Trophoblast cell (in vitro differentiated cells and primary cell): ENCODE measurements at regions not wholly inside any gene's neighbourhood (a gene's known extent, or its start where the extent isn't known, plus 50 kb on each side); places are given as distances from the start of the nearest gene placed in this dataset.

Experiments used
- DNase-seq, 2 donors: peaks; one replicate each; pipeline ENCODE4 v3.0.0-alpha.2; 2016
- H2AFZ ChIP-seq: 2 replicates; pipeline ENCODE4 v1.6.1; 2013; ENCODE audit warnings: low read length, moderate library complexity, mild to moderate bottlenecking; ENCODE audit not compliant: insufficient read depth, poor library complexity
- H2AK5ac ChIP-seq: 2 replicates; pipeline ENCODE4 v1.6.1; 2013; ENCODE audit warnings: mild to moderate bottlenecking, low read length
- H2BK120ac ChIP-seq: 2 replicates; pipeline ENCODE4 v1.6.1; 2013; ENCODE audit warnings: low read length, mild to moderate bottlenecking, moderate library complexity; ENCODE audit not compliant: insufficient read depth, poor library complexity
- H2BK12ac ChIP-seq: 2 replicates; pipeline ENCODE4 v1.6.1; 2013; ENCODE audit warnings: mild to moderate bottlenecking, low read length, moderate library complexity
- H2BK5ac ChIP-seq: 2 replicates; pipeline ENCODE4 v1.6.1; 2013; ENCODE audit warnings: low read length, low read depth, moderate library complexity, mild to moderate bottlenecking; ENCODE audit not compliant: poor library complexity
- H3K14ac ChIP-seq: 2 replicates; pipeline ENCODE4 v1.6.1; 2013; ENCODE audit warnings: mild to moderate bottlenecking, low read length
- H3K18ac ChIP-seq: 2 replicates; pipeline ENCODE4 v1.6.1; 2013; ENCODE audit warnings: mild to moderate bottlenecking, low read length
- H3K23ac ChIP-seq: 2 replicates; pipeline ENCODE4 v1.6.1; 2013; ENCODE audit warnings: low read length
- H3K27ac ChIP-seq: 2 replicates; pipeline ENCODE4 v1.5.1; 2013; ENCODE audit warnings: low read depth, mild to moderate bottlenecking, inconsistent platforms, low read length, moderate library complexity
- H3K27me3 ChIP-seq: 2 replicates; pipeline ENCODE4 v1.6.1; 2013; ENCODE audit warnings: inconsistent platforms, mild to moderate bottlenecking, low read length, moderate library complexity; ENCODE audit not compliant: insufficient read depth
- H3K36me3 ChIP-seq, 2 experiments: 1 replicate in 1 of 2; 2 replicates in 1 of 2; pipeline ENCODE4 v1.6.1; 2013; ENCODE audit warnings: low read length in 2 of 2, mild to moderate bottlenecking in 2 of 2, moderate library complexity in 1 of 2; ENCODE audit not compliant: insufficient read depth in 2 of 2, control insufficient read depth in 1 of 2
- H3K4ac ChIP-seq: 2 replicates; pipeline ENCODE4 v1.6.1; 2013; ENCODE audit warnings: low read depth, mild to moderate bottlenecking, low read length, moderate library complexity
- H3K4me1 ChIP-seq, 2 experiments: 1 replicate in 1 of 2; 2 replicates in 1 of 2; pipeline ENCODE4 v1.6.1; 2013; ENCODE audit warnings: low read length in 2 of 2, mild to moderate bottlenecking in 2 of 2, moderate library complexity in 1 of 2; ENCODE audit not compliant: insufficient read depth in 2 of 2, control insufficient read depth in 1 of 2
- H3K4me2 ChIP-seq: 2 replicates; pipeline ENCODE4 v1.6.1; 2013; ENCODE audit warnings: inconsistent platforms, mild to moderate bottlenecking, low read length, moderate library complexity
- H3K4me3 ChIP-seq: 2 replicates; pipeline ENCODE4 v1.5.1; 2013; ENCODE audit warnings: mild to moderate bottlenecking, low read depth, low read length, inconsistent platforms
- H3K79me1 ChIP-seq: one replicate; pipeline ENCODE4 v1.6.1; 2013; ENCODE audit warnings: low read length
- H3K79me2 ChIP-seq: 2 replicates; pipeline ENCODE4 v1.6.1; 2013; ENCODE audit warnings: low read length, mild to moderate bottlenecking; ENCODE audit not compliant: control insufficient read depth, insufficient read depth, poor library complexity
- H3K9ac ChIP-seq: 2 replicates; pipeline ENCODE4 v1.6.1; 2013; ENCODE audit warnings: mild to moderate bottlenecking, low read length
- H3K9me3 ChIP-seq: 2 replicates; pipeline ENCODE4 v1.6.1; 2013; ENCODE audit warnings: low read depth, mild to moderate bottlenecking, control low read depth, inconsistent platforms, low read length; ENCODE audit not compliant: insufficient read depth
- H4K12ac ChIP-seq: 2 replicates; pipeline ENCODE4 v1.6.1; 2013; ENCODE audit warnings: low read depth, mild to moderate bottlenecking, low read length, moderate library complexity
- H4K8ac ChIP-seq: 2 replicates; pipeline ENCODE4 v1.6.1; 2013; ENCODE audit warnings: low read depth, mild to moderate bottlenecking, low read length, moderate library complexity
- H4K91ac ChIP-seq: one replicate; pipeline ENCODE4 v1.6.1; 2013; ENCODE audit warnings: low read depth, mild to moderate bottlenecking, low read length, moderate library complexity
- WGBS: extraction: QIAGEN DNeasy Blood & Tissue Kit; methylation state at CpG from one replicate; pipeline ENCODE4 v1.1.7; 2013; ENCODE audit warnings: missing lambda C conversion rate; ENCODE audit not compliant: insufficient read length, insufficient coverage; ENCODE audit errors: extremely low coverage; 5-methylcytosine and 5-hydroxymethylcytosine counted together

DNA sequence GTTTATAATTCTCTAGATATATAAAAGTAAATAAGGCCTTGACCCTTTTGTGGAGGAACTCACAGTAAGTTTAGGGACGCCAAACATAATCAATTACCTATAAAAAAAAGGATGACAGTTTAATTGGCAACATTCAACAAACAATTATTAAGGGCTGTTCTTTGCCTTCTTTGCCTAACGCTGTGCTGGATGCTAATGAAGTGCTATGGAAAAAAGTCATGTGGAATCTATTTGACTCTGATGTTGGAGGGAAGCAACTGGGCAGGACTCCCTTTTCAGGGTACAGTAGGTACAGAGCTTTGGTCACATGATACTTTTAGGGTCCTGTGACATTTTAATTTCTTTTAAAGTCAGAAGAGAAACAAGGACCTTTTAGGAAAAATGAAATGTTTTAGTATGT is 91.1 kb downstream of the PCDH7 start:
- no peak overlapping the region for H4K8ac ChIP-seq
- H3K4me1 ChIP-seq: no peaks in the 10 kb centered on the region
- H4K12ac ChIP-seq: no peak overlapping the region
- no peak overlapping the region for H4K91ac ChIP-seq
- no peaks in the 10 kb centered on the region for H3K9me3 ChIP-seq
- no peaks in the 10 kb centered on the region for H3K79me2 ChIP-seq
- no peak overlapping the region for H3K4ac ChIP-seq
- H3K4me3 ChIP-seq: no peak overlapping the region
- DNase-seq: no peak
- H3K23ac ChIP-seq: no peak overlapping the region
- H2BK5ac ChIP-seq: no peak overlapping the region
- H3K9ac ChIP-seq: no peak overlapping the region
- no peak overlapping the region for H3K27ac ChIP-seq
- H3K36me3 ChIP-seq: no peaks in the 10 kb centered on the region
- no peak overlapping the region for H2AK5ac ChIP-seq
- H3K27me3 ChIP-seq: no peaks in the 10 kb centered on the region
- H2BK120ac ChIP-seq: no peak overlapping the region
- no peak overlapping the region for H3K4me2 ChIP-seq
- no peak overlapping the region for H2AFZ ChIP-seq
- no peak overlapping the region for H2BK12ac ChIP-seq
- no CpG with 5 or more reads among the region's 2 CpGs for WGBS
- no peak overlapping the region for H3K14ac ChIP-seq
- no peak overlapping the region for H3K18ac ChIP-seq
- no peaks in the 10 kb centered on the region for H3K79me1 ChIP-seq

DNA sequence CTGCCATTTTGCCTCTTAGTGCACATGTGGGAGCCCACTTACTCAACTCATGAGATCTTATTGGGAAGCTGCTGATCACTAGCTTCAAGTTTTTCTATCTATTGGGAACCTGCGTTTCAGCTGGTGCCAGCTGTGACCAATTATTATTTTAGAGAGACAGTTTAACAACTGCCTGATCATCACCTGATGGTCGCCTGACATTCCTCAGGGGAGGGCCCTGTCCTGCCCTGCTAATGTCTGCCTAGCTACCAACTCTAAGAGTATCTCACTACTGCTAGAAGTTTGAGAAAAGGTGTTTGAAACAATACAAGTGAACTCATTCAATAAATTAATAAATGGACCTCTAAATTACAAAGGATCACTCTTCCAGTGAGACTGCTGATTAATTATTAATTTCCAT is 95.5 kb downstream of the PCDH7 start:
- Histone ChIP-seq H3K4me1 (peaks cover 0 to 2% of the 10 kb centered on the region in 2 experiments), H3K27me3 (no peaks in the 10 kb centered on the region), H3K14ac (no peak overlapping the region), H3K27ac (no peak overlapping the region), H3K4ac (no peak overlapping the region), H3K4me2 (no peak overlapping the region), H3K9ac (no peak overlapping the region), H2AK5ac (no peak overlapping the region), H3K23ac (no peak overlapping the region), H4K91ac (no peak overlapping the region), H3K4me3 (no peak overlapping the region), H3K9me3 (no peaks in the 10 kb centered on the region), H4K8ac (no peak overlapping the region), H2BK5ac (no peak overlapping the region), H3K36me3 (no peaks in the 10 kb centered on the region), H2BK120ac (no peak overlapping the region), H2AFZ (no peak overlapping the region), H3K79me1 (no peaks in the 10 kb centered on the region), H3K18ac (no peak overlapping the region), H4K12ac (no peak overlapping the region), H3K79me2 (no peaks in the 10 kb centered on the region), H2BK12ac (no peak overlapping the region)
- no CpG with 5 or more reads among the region's 2 CpGs for WGBS
- no peak for DNase-seq

DNA sequence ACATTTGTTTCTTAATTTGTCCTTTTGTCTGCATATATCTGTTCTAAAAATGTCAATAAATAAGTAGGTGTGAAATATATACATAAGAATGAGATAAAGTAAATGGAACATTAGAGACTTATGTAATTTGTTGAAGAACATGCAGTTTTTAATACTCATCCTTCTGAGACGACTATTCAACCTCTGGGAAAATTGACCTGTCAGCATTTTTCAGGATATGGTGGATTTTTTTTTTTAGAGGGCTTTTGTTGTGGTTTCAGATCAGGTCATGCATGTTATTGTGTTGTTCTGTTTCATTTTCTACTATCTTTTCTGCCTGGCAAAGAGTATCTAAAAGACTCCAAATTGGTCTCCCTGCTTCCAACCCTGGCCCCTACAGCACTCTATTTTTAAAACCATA is 97.3 kb downstream of the PCDH7 start:
- Histone ChIP-seq H3K79me1 (no peaks in the 10 kb centered on the region), H3K4me3 (no peak overlapping the region), H3K14ac (no peak overlapping the region), H3K27ac (no peak overlapping the region), H2BK12ac (no peak overlapping the region), H3K4me1 (peaks cover 0 to 5% of the 10 kb centered on the region in 2 experiments), H2BK120ac (no peak overlapping the region), H3K4ac (no peak overlapping the region), H3K36me3 (no peaks in the 10 kb centered on the region), H2AFZ (no peak overlapping the region), H3K23ac (no peak overlapping the region), H3K9me3 (no peaks in the 10 kb centered on the region), H3K4me2 (no peak overlapping the region), H2BK5ac (no peak overlapping the region), H2AK5ac (no peak overlapping the region), H3K79me2 (no peaks in the 10 kb centered on the region), H4K12ac (no peak overlapping the region), H3K18ac (no peak overlapping the region), H3K9ac (no peak overlapping the region), H4K8ac (no peak overlapping the region), H4K91ac (no peak overlapping the region), H3K27me3 (no peaks in the 10 kb centered on the region)
- no CpG with 5 or more reads among the region's 1 CpG for WGBS
- no peak for DNase-seq

DNA sequence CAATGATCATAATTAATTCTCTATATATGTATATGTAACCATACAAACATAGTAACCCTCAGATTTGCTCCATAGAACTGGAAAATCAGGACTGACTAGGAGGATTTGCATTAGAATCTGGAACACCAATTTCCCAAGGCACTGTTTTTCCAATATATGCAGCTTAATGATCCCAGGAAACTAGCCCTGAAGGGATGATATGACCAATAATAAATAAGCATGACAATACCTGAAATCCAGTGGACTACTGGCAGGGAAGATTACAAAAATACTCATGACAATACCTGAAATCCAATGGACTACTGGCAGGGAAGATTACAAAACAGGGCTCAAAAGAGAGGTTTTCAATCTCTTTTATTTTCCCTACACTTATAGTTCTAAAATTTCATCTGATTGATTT is 98.4 kb downstream of the PCDH7 start:
- no peaks in the 10 kb centered on the region for H3K9me3 ChIP-seq
- H3K4me1 ChIP-seq: peaks cover 0 to 10% of the 10 kb centered on the region in 2 experiments
- no peak overlapping the region for H3K27ac ChIP-seq
- H3K9ac ChIP-seq: no peak overlapping the region
- H2BK120ac ChIP-seq: no peak overlapping the region
- no peak for DNase-seq
- no peak overlapping the region for H3K23ac ChIP-seq
- H2AFZ ChIP-seq: no peak overlapping the region
- no peak overlapping the region for H4K12ac ChIP-seq
- H2BK12ac ChIP-seq: no peak overlapping the region
- no peak overlapping the region for H4K8ac ChIP-seq
- no peaks in the 10 kb centered on the region for H3K79me1 ChIP-seq
- no peak overlapping the region for H3K4me2 ChIP-seq
- no peak overlapping the region for H3K14ac ChIP-seq
- H3K4ac ChIP-seq: no peak overlapping the region
- H4K91ac ChIP-seq: no peak overlapping the region
- H3K4me3 ChIP-seq: no peak overlapping the region
- H3K27me3 ChIP-seq: no peaks in the 10 kb centered on the region
- H3K36me3 ChIP-seq: no peaks in the 10 kb centered on the region
- H3K79me2 ChIP-seq: no peaks in the 10 kb centered on the region
- H3K18ac ChIP-seq: no peak overlapping the region
- H2BK5ac ChIP-seq: no peak overlapping the region
- no peak overlapping the region for H2AK5ac ChIP-seq
